Right renal cortex interstitium (tissue), 3 donors: ENCODE measurements at regions not wholly inside any gene's neighbourhood (a gene's known extent, or its start where the extent isn't known, plus 50 kb on each side); places are given as distances from the start of the nearest gene placed in this dataset.

Experiments used
- DNase-seq, 3 donors: peaks; one replicate each; pipeline ENCODE4 v3.0.0-alpha.2; 2013; ENCODE audit warnings: low read depth in 3 of 3, low spot score in 2 of 3

DNA sequence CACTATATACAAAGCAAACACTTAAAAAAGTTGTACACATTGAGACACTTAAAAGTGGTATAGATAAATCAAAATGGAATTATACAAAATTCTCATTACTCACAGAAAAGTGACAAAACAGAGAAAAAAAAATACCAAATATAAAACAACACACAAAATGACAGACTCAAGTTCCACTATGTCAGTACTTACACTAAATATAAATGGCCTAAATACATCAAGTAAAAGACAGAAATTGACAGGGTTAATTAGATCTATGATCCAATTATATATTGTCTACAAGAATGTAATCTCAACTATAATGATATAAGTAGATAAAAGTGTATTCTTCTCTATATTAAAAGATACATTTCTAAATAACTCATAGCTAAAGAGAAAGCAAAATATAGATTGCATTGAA is 401.6 kb upstream of the PFKP start:
- no peak for DNase-seq

DNA sequence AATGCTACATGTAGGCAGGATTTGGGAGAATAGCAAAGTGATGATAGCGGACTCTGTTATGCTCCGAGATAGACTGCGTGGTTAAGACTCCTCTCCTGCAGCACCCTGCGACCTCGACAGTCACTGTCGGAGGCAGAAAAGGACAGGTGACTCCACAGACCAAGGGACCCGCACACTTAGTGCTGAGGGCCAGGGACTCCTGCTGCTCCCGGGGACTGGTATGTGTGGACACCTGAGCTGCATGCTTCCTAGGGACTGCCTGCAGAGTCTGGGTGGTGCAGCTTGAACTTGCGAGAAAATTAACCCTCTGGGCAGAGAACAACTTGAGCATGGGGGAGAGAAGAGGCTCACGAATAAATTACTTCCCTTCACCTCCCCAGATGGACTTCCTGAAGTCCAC is 407.1 kb upstream of the PFKP start:
- no peak for DNase-seq

- no peak for DNase-seq
Observed at GRCh38 chr10:2659660-2660209, 407.6 kb upstream of the PFKP start.

- no peak for DNase-seq
Observed at GRCh38 chr10:2658780-2659179, 408.6 kb upstream of the PFKP start.

DNA sequence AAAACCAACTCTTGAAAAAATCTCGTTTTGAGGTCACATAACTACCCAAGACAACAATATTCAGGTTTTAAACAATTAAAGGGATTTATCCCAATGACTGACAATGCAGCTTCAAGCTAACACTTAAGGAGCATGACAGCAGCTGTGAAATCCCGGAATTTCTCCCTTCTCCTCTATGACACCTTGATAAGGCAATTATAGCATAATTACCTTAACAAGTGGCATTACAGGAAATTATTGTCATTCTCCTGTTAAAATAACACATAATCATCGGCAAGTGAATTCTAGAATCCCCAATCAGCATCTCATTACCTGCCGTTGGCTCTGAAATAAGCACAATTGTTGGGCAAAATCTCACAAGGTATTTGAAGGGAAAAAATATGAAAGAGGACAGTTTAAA is 417.0 kb upstream of the PFKP start:
- no peak for DNase-seq

DNA sequence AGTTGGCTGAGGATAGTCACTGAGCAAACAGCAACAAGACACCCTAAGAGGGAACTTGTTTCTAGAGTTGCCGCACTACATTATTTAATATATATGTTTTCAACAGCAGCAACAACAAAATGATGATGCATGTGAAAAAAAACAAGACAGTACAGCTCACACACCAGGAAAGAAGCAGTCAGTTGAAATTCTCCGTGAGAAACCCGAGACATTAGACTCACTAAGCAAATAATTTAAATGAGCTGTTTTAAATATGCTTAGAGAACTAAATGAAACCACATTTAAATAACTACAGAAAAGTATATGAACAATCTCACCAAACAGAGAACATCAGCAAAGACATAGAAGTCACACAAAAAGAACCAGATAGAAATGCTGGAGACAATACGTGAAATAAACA is 426.3 kb upstream of the PFKP start:
- DNase-seq, result no peak

GRCh38 chr10:2633630-2634029 is 433.7 kb upstream of the PFKP start:
- no peak for DNase-seq

- DNase-seq, result no peak
Observed at GRCh38 chr10:2631557-2632205, 435.7 kb upstream of the PFKP start.

DNA sequence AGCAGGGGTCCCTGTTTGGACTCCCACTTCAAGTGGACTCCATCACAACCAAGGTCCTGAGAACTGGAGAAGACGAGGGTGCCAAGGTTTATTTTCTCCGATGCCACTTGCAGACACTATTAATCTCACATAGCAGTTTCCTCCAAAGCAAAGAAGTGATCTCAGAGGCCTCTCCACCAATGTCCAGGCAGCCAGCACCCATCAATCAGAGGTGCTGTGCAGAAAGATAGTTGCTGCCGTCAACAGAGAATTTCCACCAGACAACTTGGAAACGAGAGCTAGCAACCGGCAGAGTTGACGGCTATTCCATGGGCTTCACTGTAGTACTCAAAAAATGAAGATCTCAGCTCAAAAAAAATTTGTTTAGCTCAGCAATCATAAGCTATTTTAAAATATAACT is 438.6 kb upstream of the PFKP start:
- DNase-seq, result no peak

DNA sequence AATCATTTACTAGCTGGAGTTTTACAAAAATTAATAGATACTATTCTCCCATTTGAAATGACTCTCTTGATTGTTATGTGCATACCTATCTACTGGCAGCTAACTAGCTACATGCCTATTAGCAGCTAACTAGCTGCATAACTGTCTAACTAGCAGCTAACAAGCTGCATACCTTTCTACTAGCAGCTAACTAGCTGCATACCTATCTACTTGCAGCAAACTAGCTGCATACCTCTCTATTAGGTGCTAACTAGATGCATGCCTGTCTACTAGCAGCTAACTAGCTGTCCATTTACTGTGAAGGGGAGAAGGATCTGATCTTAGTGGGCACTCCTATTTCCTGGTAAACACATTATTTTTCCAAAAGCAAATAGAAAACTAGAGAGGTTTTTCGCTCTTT is 439.4 kb upstream of the PFKP start:
- DNase-seq, result no peak

DNA sequence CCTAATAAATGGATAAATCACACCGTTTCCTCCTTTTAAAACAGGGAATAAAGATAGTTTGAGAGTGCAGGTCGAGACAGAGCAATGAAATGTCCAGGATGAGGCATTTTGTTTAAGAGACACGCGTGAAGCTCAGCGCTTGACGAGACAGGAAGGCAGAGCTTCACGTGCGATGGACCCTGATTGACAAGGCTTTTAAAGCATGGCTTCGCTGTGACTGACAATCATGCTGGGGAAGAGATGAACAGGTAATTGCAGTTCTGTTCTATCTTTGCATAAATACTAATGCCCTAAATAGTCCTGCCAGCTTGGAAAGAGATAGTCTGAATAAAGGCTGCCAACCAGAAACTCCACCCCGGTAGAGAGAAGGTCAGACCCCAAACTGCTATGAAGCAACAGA is 442.3 kb upstream of the PFKP start:
- DNase-seq, result no peak

DNA sequence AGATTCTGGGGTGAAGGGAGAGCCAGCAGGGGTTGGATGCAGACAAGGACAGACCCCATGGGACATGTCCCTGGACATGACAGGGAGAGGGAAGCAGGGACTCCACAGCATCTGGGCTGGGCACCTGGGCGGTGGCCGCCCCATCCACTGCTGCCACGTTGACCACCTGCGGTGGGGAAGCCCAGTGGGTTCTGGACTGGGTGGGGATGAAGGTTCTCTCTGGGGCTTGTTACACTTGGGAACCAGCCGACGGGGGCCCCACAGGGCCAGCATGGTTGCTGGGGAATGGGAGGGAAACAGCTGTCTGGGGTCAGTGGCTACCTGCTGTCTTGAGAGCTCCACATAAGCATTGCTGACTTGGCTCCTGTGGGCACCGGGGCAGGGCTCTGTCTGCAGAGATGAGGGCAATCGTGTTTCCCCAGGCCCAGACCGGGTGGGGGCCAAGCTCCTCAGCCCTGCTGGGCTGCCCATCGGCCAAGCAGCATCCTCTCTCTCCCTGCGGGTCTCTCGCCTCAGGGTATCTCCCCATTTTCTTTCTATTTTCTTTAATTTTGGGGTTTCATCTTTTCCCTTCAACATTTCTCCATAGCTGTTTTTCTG is 443.6 kb upstream of the PFKP start:
- no peak for DNase-seq

- no peak for DNase-seq
Observed at GRCh38 chr10:2620827-2621521, 446.4 kb upstream of the PFKP start.

DNA sequence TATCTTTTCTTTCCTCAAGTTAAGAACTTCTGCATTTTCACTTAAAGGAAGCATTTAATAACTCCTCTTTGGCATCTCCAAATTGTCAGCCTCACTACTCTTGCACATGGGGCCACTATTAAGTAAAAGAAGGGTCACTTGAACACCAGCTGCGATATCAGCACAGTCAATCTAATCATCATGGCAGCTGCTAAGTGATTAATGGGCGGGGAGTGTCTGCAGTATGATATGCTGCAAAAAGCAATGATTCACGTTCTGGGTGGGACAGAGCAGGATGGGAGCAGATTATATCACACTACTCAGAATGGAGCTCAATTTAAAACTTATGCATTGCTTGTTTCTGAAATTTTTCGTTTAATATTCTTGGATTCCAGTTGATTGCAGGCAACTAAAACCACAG is 447.4 kb upstream of the PFKP start:
- DNase-seq, result no peak

DNA sequence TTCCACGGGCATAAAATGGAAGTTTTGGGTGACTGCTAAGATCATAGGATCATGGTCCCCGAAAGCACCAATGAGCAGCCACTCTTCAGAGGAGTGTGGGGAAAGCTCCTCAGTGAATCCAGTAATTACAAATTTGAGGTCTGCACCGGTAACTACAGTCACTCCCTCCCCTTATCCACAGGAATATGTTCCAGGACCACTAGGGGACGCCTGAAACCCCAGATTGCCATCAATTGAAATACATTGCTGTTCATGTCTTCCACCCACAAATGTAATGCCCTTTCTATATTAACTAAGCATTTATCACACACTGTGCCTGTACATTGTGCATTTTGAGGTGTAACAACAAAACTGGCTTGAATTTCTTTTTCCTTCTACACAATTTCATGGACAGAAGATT is 447.9 kb upstream of the PFKP start:
- peak in 2 of 3 donors; percentile 7 for DNase-seq

- DNase-seq, result no peak
Observed at GRCh38 chr10:2618690-2619089, 448.7 kb upstream of the PFKP start.

- no peak for DNase-seq
Observed at GRCh38 chr10:2616215-2616614, 451.1 kb upstream of the PFKP start.

GRCh38 chr10:2611603-2612002 is 455.7 kb upstream of the PFKP start:
- DNase-seq, result no peak

DNA sequence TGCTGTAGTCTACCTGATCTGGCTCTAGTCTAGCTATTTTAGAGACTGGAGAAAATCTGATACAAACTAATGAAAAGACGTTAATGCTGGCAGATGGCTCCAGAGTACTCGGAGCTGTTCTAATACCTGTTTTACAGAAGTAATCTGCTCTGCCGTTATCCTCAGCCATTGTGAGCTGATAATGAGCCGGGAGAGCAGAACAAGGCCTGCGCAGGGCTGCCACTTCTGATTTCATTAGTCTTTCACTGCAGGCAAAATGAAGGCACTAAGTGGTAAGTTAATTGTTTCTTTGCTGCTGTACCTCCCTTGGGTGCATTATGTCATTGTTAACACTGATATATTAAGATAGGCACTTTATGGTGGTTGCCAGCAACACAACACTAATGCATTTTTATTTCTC is 456.4 kb upstream of the PFKP start:
- no peak for DNase-seq

GRCh38 chr10:2604891-2605290 is 462.5 kb upstream of the PFKP start:
- no peak for DNase-seq

- DNase-seq, result no peak
Observed at GRCh38 chr10:2599571-2599970, 467.8 kb upstream of the PFKP start.
